IPS-11a (cell line): ENCODE measurements at regions not wholly inside any gene's neighbourhood (a gene's known extent, or its start where the extent isn't known, plus 50 kb on each side); places are given as distances from the start of the nearest gene placed in this dataset.

Source experiments
- H3K4me3 ChIP-seq: one replicate; pipeline ENCODE4 v1.5.1; 2013; ENCODE audit warnings: low read depth, low read length, control low read depth

- H3K4me3 ChIP-seq = no peak overlapping the region
Observed at GRCh38 chr4:41865306-41865980, 69.8 kb upstream of the TMEM33 start.

GRCh38 chr4:41859087-41859486 is 76.1 kb upstream of the TMEM33 start:
- no peak overlapping the region for H3K4me3 ChIP-seq

GRCh38 chr4:41857226-41857641 is 78.0 kb upstream of the TMEM33 start:
- H3K4me3 ChIP-seq = no peak overlapping the region

GRCh38 chr4:41856797-41857196 is 78.4 kb upstream of the TMEM33 start:
- H3K4me3 ChIP-seq = no peak overlapping the region

- no peak overlapping the region for H3K4me3 ChIP-seq
Observed at GRCh38 chr4:41853973-41854372, 81.3 kb upstream of the TMEM33 start.

GRCh38 chr4:41852229-41852628 is 83.0 kb upstream of the TMEM33 start:
- H3K4me3 ChIP-seq = no peak overlapping the region

- no peak overlapping the region for H3K4me3 ChIP-seq
Observed at GRCh38 chr4:41851621-41852020, 83.6 kb upstream of the TMEM33 start.

GRCh38 chr4:41844327-41844726 is 90.9 kb upstream of the TMEM33 start:
- no peak overlapping the region for H3K4me3 ChIP-seq

- H3K4me3 ChIP-seq = no peak overlapping the region
Observed at GRCh38 chr4:41839916-41840854, 91.7 kb upstream of the PHOX2B start.

- H3K4me3 ChIP-seq = no peak overlapping the region
Observed at GRCh38 chr4:41838590-41838989, 90.1 kb upstream of the PHOX2B start.

GRCh38 chr4:41835321-41835995 is 86.9 kb upstream of the PHOX2B start:
- H3K4me3 ChIP-seq = no peak overlapping the region

GRCh38 chr4:41832961-41833360 is 84.4 kb upstream of the PHOX2B start:
- no peak overlapping the region for H3K4me3 ChIP-seq

- no peak overlapping the region for H3K4me3 ChIP-seq
Observed at GRCh38 chr4:41822325-41822724, 73.8 kb upstream of the PHOX2B start.

- no peak overlapping the region for H3K4me3 ChIP-seq
Observed at GRCh38 chr4:41820473-41820872, 71.9 kb upstream of the PHOX2B start.

GRCh38 chr4:41819621-41820020 is 71.1 kb upstream of the PHOX2B start:
- no peak overlapping the region for H3K4me3 ChIP-seq

GRCh38 chr4:41815473-41815872 is 66.9 kb upstream of the PHOX2B start:
- no peak overlapping the region for H3K4me3 ChIP-seq

GRCh38 chr4:41814565-41814964 is 66.0 kb upstream of the PHOX2B start:
- no peak overlapping the region for H3K4me3 ChIP-seq

- H3K4me3 ChIP-seq = no peak overlapping the region
Observed at GRCh38 chr4:41806807-41807206, 58.3 kb upstream of the PHOX2B start.

GRCh38 chr4:41802590-41802989 is 54.1 kb upstream of the PHOX2B start:
- H3K4me3 ChIP-seq = no peak overlapping the region

GRCh38 chr4:41799126-41799525 is 50.6 kb upstream of the PHOX2B start:
- H3K4me3 ChIP-seq = no peak overlapping the region
